K562 (cell line): ENCODE measurements at regions not wholly inside any gene's neighbourhood (a gene's known extent, or its start where the extent isn't known, plus 50 kb on each side); places are given as distances from the start of the nearest gene placed in this dataset.

Source experiments
- ATAC-seq: fragments of 200-7000 bp; cut with Tn5 transposase; 3 replicates; pipeline ENCODE4 v1.9.1; 2020; ENCODE audit warnings: moderate library complexity
- BruUV-seq: library from RNA; stranded (reverse); fragments of 400-500 nt; replicated peaks from 2 replicates; lab custom pipeline; 2021; lab: Mats Ljungman, UMichigan
- CTCF ChIA-PET: fragments of 300-600 bp; formaldehyde crosslinking; extraction: SDS; loops from one replicate; lab custom pipeline; 2021; ENCODE audit warnings: low intra/inter-chr PET ratio; lab: Yijun Ruan, JAX
- POLR2A ChIA-PET: fragments of 300-600, 350-650 bp; sonication (Branson Sonifier 250); formaldehyde crosslinking; extraction: SDS; loops from one replicate; lab custom pipeline; 2021; ENCODE audit warnings: antibody characterized with exemption, inconsistent platforms; lab: Yijun Ruan, JAX
- DNase-seq, 4 experiments: peaks; one replicate each; pipeline versions ENCODE4 v3.0.0 to v3.0.0-alpha.2; 2011 to 2018; ENCODE audit warnings: low spot score in 3 of 4, mixed read lengths in 3 of 4; ENCODE audit errors: extremely low read depth in 1 of 4
- FAIRE-seq: peaks from 2 replicates; lab custom pipeline; 2011; peaks lifted over from hg19 to GRCh38; lab: Jason Lieb, UNC
- H2AFZ ChIP-seq: 2 replicates; pipeline ENCODE4 v1.6.0; 2011; ENCODE audit warnings: low read depth, low read length, control low read depth, inconsistent platforms
- H3K27ac ChIP-seq: fragments of 200-600 bp; 3 replicates; pipeline ENCODE4 v1.8.0; 2011; ENCODE audit warnings: low read depth, mild to moderate bottlenecking, control low read depth, inconsistent platforms, low read length, moderate library complexity, mixed read lengths; ENCODE audit errors: extremely low read depth
- H3K27me3 ChIP-seq, 2 experiments: fragments of 300-600 bp in 1 of 2; 2 replicates in 1 of 2; 3 replicates in 1 of 2; pipeline versions ENCODE4 v1.6.0 to v1.8.0; 2011; ENCODE audit warnings: inconsistent platforms in 2 of 2, low read length in 2 of 2, mild to moderate bottlenecking in 1 of 2, mixed read lengths in 1 of 2, moderate library complexity in 1 of 2; ENCODE audit not compliant: control insufficient read depth in 2 of 2, insufficient read depth in 2 of 2
- H3K36me3 ChIP-seq: fragments of 300-600 bp; 3 replicates; pipeline ENCODE4 v1.8.0; 2011; ENCODE audit warnings: mild to moderate bottlenecking, low read length, inconsistent platforms; ENCODE audit not compliant: control insufficient read depth, insufficient read depth
- H3K4me1 ChIP-seq, 2 experiments: fragments of 200-600 bp in 1 of 2; replicated peaks in 1 of 2; 2 replicates in 1 of 2; 3 replicates in 1 of 2; pipeline versions ENCODE4 v1.5.1 to v1.8.0; 2011; ENCODE audit warnings: inconsistent platforms in 2 of 2, low read length in 2 of 2, mild to moderate bottlenecking in 1 of 2, mixed read lengths in 1 of 2, moderate library complexity in 1 of 2; ENCODE audit not compliant: control insufficient read depth in 2 of 2, insufficient read depth in 2 of 2
- H3K4me2 ChIP-seq: 2 replicates; pipeline ENCODE4 v1.6.1; 2011; ENCODE audit warnings: low read length, control low read depth, inconsistent platforms, mixed read lengths; ENCODE audit not compliant: insufficient read depth
- H3K4me3 ChIP-seq: fragments of 200-600 bp; sonication (generic), shearing (Covaris generic); 2 replicates; pipeline ENCODE4 v1.5.1; 2016; ENCODE audit warnings: control low read depth, inconsistent platforms
- H3K79me2 ChIP-seq: fragments of 200-600 bp; 3 replicates; pipeline ENCODE4 v1.8.0; 2011; ENCODE audit warnings: low read length, inconsistent platforms; ENCODE audit not compliant: control insufficient read depth, insufficient read depth
- H3K9ac ChIP-seq, 2 experiments: 2 replicates each; pipeline versions ENCODE4 v1.6.0 to v1.6.1; 2011; ENCODE audit warnings: low read depth in 2 of 2, low read length in 2 of 2, control low read depth in 1 of 2, inconsistent platforms in 1 of 2, mild to moderate bottlenecking in 1 of 2, mixed read lengths in 1 of 2; ENCODE audit not compliant: insufficient read depth in 1 of 2
- H3K9me1 ChIP-seq: one replicate; pipeline ENCODE4 v1.6.0; 2011; ENCODE audit warnings: inconsistent platforms, mild to moderate bottlenecking, low read length, moderate library complexity; ENCODE audit not compliant: control insufficient read depth, insufficient read depth
- H3K9me3 ChIP-seq: replicated peaks from 2 replicates; pipeline ENCODE4 v1.5.1; 2011; ENCODE audit warnings: low read depth, low read length, inconsistent platforms; ENCODE audit not compliant: control insufficient read depth, insufficient read depth
- H4K20me1 ChIP-seq: replicated peaks from 2 replicates; pipeline ENCODE4 v1.6.1; 2011; ENCODE audit warnings: low read length, inconsistent platforms, mixed read lengths; ENCODE audit not compliant: control insufficient read depth, insufficient read depth
- CCAR2 ChIP-seq: fragments of 200-400 bp; formaldehyde crosslinking; IDR thresholded peaks from 2 replicates; pipeline ENCODE4 v1.6.1; 2017; ENCODE audit warnings: mild to moderate bottlenecking, low read depth, low read length
- E2F5 ChIP-seq: sonication (generic); formaldehyde crosslinking; IDR thresholded peaks from 2 replicates; pipeline ENCODE4 v1.8.0; 2022; ENCODE audit warnings: mild to moderate bottlenecking, missing genetic modification reagents
- HDAC8 ChIP-seq: fragments of 450-650 bp; IDR thresholded peaks from 2 replicates; pipeline ENCODE4 v1.6.1; 2016; ENCODE audit warnings: mild to moderate bottlenecking, missing genetic modification characterization, moderate library complexity, missing compliant biosample characterization
- JUN ChIP-seq, 2 experiments: sonication (generic) in 1 of 2; formaldehyde crosslinking in 1 of 2; IDR thresholded peaks; 2 replicates each; pipeline versions ENCODE4 v1.6.1 to v1.8.0; 2012 to 2022; ENCODE audit warnings: borderline replicate concordance in 2 of 2, mild to moderate bottlenecking in 2 of 2, improper control_type of control experiment in 1 of 2, low read depth in 1 of 2, low read length in 1 of 2, missing genetic modification reagents in 1 of 2
- MTA2 ChIP-seq: fragments of 450-650 bp; IDR thresholded peaks from 2 replicates; pipeline ENCODE4 v1.6.1; 2016; ENCODE audit warnings: low read depth
- MXI1 ChIP-seq: IDR thresholded peaks from 2 replicates; pipeline ENCODE4 v1.6.1; 2011; ENCODE audit warnings: low read depth, mild to moderate bottlenecking, improper control_type of control experiment, low read length
- NR2F6 ChIP-seq: fragments of 450-650 bp; formaldehyde crosslinking; IDR thresholded peaks from 2 replicates; pipeline ENCODE4 v1.4.0; 2020; ENCODE audit warnings: mild to moderate bottlenecking
- PML ChIP-seq: IDR thresholded peaks from 2 replicates; pipeline ENCODE4 v1.6.1; 2012; ENCODE audit warnings: low read length, inconsistent platforms
- POLR2H ChIP-seq: IDR thresholded peaks from 2 replicates; pipeline ENCODE4 v1.6.1; 2016; ENCODE audit warnings: missing genetic modification characterization, low read depth, mild to moderate bottlenecking, control low read depth, missing compliant biosample characterization, moderate library complexity
- RUNX1 ChIP-seq: sonication (generic); IDR thresholded peaks from 2 replicates; pipeline ENCODE4 v1.6.1; 2016; ENCODE audit warnings: antibody characterized with exemption, low read depth
- SMARCB1 ChIP-seq: IDR thresholded peaks from 2 replicates; pipeline ENCODE4 v1.6.1; 2011; ENCODE audit warnings: improper control_type of control experiment, low read depth; ENCODE audit not compliant: insufficient read length
- SREBF1 ChIP-seq: fragments of 150-350 bp; IDR thresholded peaks from 2 replicates; pipeline ENCODE4 v1.6.1; 2014; ENCODE audit warnings: antibody characterized with exemption, low read depth, low read length, borderline replicate concordance
- ZBTB1 ChIP-seq: sonication (generic); formaldehyde crosslinking; IDR thresholded peaks from 2 replicates; pipeline ENCODE4 v1.8.1; 2023; ENCODE audit warnings: missing genetic modification reagents, low read depth, mild to moderate bottlenecking, borderline replicate concordance
- ZFP1 ChIP-seq: fragments of 450-650 bp; formaldehyde crosslinking; IDR thresholded peaks from 2 replicates; pipeline ENCODE4 v1.4.0; 2020; ENCODE audit warnings: mild to moderate bottlenecking, mixed read lengths
- ZFP91 ChIP-seq: sonication (generic); formaldehyde crosslinking; IDR thresholded peaks from 2 replicates; pipeline ENCODE4 v1.8.0; 2022; ENCODE audit warnings: mild to moderate bottlenecking, missing genetic modification reagents
- ZNF121 ChIP-seq: sonication (generic); formaldehyde crosslinking; conservative IDR thresholded peaks from 2 replicates; pipeline ENCODE4 v1.8.0; 2022; ENCODE audit warnings: missing genetic modification reagents
- WGBS: fragments of 100-300 bp; shearing (Covaris generic); methylation state at CpG from one replicate; pipeline ENCODE4 v1.1.6; 2016; ENCODE audit warnings: low coverage, mixed read lengths; ENCODE audit not compliant: insufficient coverage; ENCODE audit errors: missing lambda C conversion rate; 5-methylcytosine and 5-hydroxymethylcytosine counted together
- in situ Hi-C: fragments of 300-500 bp; cut with MboI; formaldehyde crosslinking; loops from 4 replicates; pipeline ENCODE4 v1.15.0; 2018; ENCODE audit warnings: inconsistent platforms, mixed read lengths
- intact Hi-C: fragments of 100-400 bp; cut with micrococcal nuclease; formaldehyde crosslinking; loops from 2 replicates; pipeline ENCODE4 v1.14.2; 2022
- TF ChIP-seq, protein P1 (sequence below): fragments of 200-800 bp; sonication (Bioruptor generic); IDR thresholded peaks from 2 replicates; pipeline ENCODE4 v1.6.1; 2017; ENCODE audit warnings: missing genetic modification characterization, missing compliant biosample characterization

- ATAC-seq (no peak), FAIRE-seq (no peak)
These were observed 359.9 kb upstream of the XYLT1 start for GRCh38 chr16:17830651-17831050.

More at GRCh38 chr16:17830651-17831050, 359.9 kb upstream of the XYLT1 start:
- H3K27me3 ChIP-seq = no peaks in the 10 kb centered on the region
- WGBS = 28% methylated on average over 2 of the region's 2 CpGs
- no peaks in the 10 kb centered on the region for H3K36me3 ChIP-seq
- TF ChIP-seq SMARCB1 (no peak), HDAC8 (tag) (no peak), E2F5 (CRISPR knock-in tag) (no peak), ZNF121 (CRISPR knock-in tag) (no peak), MTA2 (no peak), ZFP1 (no peak), MXI1 (no peak), NR2F6 (CRISPR knock-in tag) (no peak), JUN (IDR thresholded peaks at IDR 0.05; ENCODE audit: borderline replicate concordance, low read depth, low read length) (no peak), JUN (CRISPR knock-in tag; IDR thresholded peaks at IDR 0.05; ENCODE audit: borderline replicate concordance) (no peak), CCAR2 (no peak), POLR2H (tag) (no peak), RUNX1 (no peak), ZBTB1 (CRISPR knock-in tag) (no peak), PML (no peak), SREBF1 (no peak), ZFP91 (CRISPR knock-in tag) (no peak)
- TF ChIP-seq, protein P1, sequence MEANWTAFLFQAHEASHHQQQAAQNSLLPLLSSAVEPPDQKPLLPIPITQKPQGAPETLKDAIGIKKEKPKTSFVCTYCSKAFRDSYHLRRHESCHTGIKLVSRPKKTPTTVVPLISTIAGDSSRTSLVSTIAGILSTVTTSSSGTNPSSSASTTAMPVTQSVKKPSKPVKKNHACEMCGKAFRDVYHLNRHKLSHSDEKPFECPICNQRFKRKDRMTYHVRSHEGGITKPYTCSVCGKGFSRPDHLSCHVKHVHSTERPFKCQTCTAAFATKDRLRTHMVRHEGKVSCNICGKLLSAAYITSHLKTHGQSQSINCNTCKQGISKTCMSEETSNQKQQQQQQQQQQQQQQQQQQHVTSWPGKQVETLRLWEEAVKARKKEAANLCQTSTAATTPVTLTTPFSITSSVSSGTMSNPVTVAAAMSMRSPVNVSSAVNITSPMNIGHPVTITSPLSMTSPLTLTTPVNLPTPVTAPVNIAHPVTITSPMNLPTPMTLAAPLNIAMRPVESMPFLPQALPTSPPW (CRISPR knock-in tag) = no peak
- H2AFZ ChIP-seq = no peak overlapping the region
- CTCF ChIA-PET = no interaction called here
- intact Hi-C loops (no loop called here), in situ Hi-C loops (no loop called here)
- H3K27ac ChIP-seq = no peak overlapping the region
- H4K20me1 ChIP-seq = no peaks in the 10 kb centered on the region
- no peak overlapping the region for H3K4me2 ChIP-seq
- no peaks in the 10 kb centered on the region for H3K79me2 ChIP-seq
- peaks cover 3 to 5% of the 10 kb centered on the region in 2 experiments; a peak in 2 of 5 replicates for H3K4me1 ChIP-seq
- no peak for DNase-seq
- no TSS peak for BruUV-seq
- H3K9ac ChIP-seq = no peak overlapping the region
- H3K9me3 ChIP-seq = no peaks in the 10 kb centered on the region
- POLR2A ChIA-PET = no interaction called here
- no peaks in the 10 kb centered on the region for H3K9me1 ChIP-seq
- no peak overlapping the region for H3K4me3 ChIP-seq
